ENCODE measurements at regions not wholly inside any gene's neighbourhood (a gene's known extent, or its start where the extent isn't known, plus 50 kb on each side); places are given as distances from the start of the nearest gene placed in this dataset.

DNA sequence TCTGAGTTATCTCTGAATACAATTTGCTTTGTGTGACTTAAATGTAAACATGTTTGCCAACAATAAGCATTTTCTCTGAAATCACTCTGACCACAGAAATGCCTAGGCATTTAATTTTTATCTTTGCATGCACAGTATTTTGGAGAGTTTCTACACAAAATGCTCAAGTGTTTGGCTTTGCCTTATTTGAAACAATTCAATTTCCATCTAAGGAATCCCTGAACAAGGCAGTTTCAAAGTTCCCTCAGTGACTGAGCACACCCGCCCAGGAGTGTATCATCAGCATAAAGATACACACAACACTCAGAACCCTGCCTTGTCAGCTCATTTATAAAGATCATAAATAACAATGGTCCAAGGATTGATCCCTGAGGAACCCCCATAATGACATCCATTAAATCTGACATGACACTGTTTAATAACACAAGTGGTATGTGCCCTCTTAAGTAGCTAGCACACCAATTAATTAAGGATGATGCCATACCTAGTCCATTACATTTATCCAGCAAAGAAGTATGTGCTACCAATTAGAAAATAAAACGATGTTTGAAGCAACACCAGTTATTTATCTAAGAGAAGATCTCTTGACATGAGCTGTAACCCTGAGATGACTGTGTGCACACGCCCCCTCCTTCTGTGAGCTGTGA, 585.8 kb downstream of the ADGRL2 start:
- H4K20me1 ChIP-seq (ENCODE audit: control insufficient read depth, insufficient read depth) = no peaks in the 10 kb centered on the region
- TF ChIP-seq MTA2 (IDR thresholded peaks at IDR 0.05; ENCODE audit: low read depth) (no peak), SPI1 (IDR thresholded peaks at IDR 0.05; ENCODE audit: borderline replicate concordance, insufficient read depth, low read depth, low read length) (no peak), MYC (IDR thresholded peaks at IDR 0.05; ENCODE audit: insufficient read depth, insufficient read length, insufficient replicate concordance, low read length, severe bottlenecking) (no peak), HCFC1 (IDR thresholded peaks at IDR 0.05; ENCODE audit: low read length) (no peak), STAT1 (conservative IDR thresholded peaks at IDR 0.05) (no peak), SMAD5 (IDR thresholded peaks at IDR 0.05; ENCODE audit: low read depth) (no peak), SREBF1 (IDR thresholded peaks at IDR 0.05; ENCODE audit: low read length) (no peak), ZNF24 (IDR thresholded peaks at IDR 0.05) (no peak), TCF7 (IDR thresholded peaks at IDR 0.05; ENCODE audit: borderline replicate concordance) (no peak), BHLHE40 (IDR thresholded peaks at IDR 0.05; ENCODE audit: borderline replicate concordance in 1 of 2, low read depth in 2 of 2, low read length in 1 of 2) (no peak), MYB (IDR thresholded peaks at IDR 0.05; ENCODE audit: borderline replicate concordance, low read depth, low read length) (no peak), LARP7 (IDR thresholded peaks at IDR 0.05) (no peak), PAX8 (IDR thresholded peaks at IDR 0.05) (no peak)
- TF ChIP-seq, protein P1, sequence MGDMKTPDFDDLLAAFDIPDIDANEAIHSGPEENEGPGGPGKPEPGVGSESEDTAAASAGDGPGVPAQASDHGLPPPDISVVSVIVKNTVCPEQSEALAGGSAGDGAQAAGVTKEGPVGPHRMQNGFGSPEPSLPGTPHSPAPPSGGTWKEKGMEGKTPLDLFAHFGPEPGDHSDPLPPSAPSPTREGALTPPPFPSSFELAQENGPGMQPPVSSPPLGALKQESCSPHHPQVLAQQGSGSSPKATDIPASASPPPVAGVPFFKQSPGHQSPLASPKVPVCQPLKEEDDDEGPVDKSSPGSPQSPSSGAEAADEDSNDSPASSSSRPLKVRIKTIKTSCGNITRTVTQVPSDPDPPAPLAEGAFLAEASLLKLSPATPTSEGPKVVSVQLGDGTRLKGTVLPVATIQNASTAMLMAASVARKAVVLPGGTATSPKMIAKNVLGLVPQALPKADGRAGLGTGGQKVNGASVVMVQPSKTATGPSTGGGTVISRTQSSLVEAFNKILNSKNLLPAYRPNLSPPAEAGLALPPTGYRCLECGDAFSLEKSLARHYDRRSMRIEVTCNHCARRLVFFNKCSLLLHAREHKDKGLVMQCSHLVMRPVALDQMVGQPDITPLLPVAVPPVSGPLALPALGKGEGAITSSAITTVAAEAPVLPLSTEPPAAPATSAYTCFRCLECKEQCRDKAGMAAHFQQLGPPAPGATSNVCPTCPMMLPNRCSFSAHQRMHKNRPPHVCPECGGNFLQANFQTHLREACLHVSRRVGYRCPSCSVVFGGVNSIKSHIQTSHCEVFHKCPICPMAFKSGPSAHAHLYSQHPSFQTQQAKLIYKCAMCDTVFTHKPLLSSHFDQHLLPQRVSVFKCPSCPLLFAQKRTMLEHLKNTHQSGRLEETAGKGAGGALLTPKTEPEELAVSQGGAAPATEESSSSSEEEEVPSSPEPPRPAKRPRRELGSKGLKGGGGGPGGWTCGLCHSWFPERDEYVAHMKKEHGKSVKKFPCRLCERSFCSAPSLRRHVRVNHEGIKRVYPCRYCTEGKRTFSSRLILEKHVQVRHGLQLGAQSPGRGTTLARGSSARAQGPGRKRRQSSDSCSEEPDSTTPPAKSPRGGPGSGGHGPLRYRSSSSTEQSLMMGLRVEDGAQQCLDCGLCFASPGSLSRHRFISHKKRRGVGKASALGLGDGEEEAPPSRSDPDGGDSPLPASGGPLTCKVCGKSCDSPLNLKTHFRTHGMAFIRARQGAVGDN (IDR thresholded peaks at IDR 0.05) = no peak
- TF ChIP-seq, protein P2, sequence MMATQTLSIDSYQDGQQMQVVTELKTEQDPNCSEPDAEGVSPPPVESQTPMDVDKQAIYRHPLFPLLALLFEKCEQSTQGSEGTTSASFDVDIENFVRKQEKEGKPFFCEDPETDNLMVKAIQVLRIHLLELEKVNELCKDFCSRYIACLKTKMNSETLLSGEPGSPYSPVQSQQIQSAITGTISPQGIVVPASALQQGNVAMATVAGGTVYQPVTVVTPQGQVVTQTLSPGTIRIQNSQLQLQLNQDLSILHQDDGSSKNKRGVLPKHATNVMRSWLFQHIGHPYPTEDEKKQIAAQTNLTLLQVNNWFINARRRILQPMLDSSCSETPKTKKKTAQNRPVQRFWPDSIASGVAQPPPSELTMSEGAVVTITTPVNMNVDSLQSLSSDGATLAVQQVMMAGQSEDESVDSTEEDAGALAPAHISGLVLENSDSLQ (IDR thresholded peaks at IDR 0.05) = no peak
- TF ChIP-seq, protein P3, sequence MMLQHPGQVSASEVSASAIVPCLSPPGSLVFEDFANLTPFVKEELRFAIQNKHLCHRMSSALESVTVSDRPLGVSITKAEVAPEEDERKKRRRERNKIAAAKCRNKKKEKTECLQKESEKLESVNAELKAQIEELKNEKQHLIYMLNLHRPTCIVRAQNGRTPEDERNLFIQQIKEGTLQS (IDR thresholded peaks at IDR 0.05; ENCODE audit: borderline replicate concordance, extremely low read depth, low read depth, low read length) = no peak
- TF ChIP-seq, protein P4, sequence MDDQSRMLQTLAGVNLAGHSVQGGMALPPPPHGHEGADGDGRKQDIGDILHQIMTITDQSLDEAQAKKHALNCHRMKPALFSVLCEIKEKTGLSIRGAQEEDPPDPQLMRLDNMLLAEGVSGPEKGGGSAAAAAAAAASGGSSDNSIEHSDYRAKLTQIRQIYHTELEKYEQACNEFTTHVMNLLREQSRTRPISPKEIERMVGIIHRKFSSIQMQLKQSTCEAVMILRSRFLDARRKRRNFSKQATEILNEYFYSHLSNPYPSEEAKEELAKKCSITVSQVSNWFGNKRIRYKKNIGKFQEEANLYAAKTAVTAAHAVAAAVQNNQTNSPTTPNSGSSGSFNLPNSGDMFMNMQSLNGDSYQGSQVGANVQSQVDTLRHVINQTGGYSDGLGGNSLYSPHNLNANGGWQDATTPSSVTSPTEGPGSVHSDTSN (IDR thresholded peaks at IDR 0.05; ENCODE audit: insufficient replicate concordance, low read depth, low read length) = no peak

More for the DNA sequence above, 585.8 kb downstream of the ADGRL2 start:
- FAIRE-seq = no peak
- 2% methylated on average over 3 of the region's 3 CpGs for WGBS (ENCODE audit: insufficient coverage, insufficient replicate concordance, low lambda C conversion rate, missing lambda C conversion rate)
- H3K4me1 ChIP-seq (ENCODE audit: control insufficient read depth, insufficient read depth, low read length) = no peaks in the 10 kb centered on the region
- no peaks in the 10 kb centered on the region for H3K9me3 ChIP-seq (replicated peaks; ENCODE audit: control insufficient read depth, insufficient read depth, low read length)
- intact Hi-C loops (cut with micrococcal nuclease; ENCODE audit: unreplicated experiment) = no loop called here
- no peak overlapping the region for H3K27ac ChIP-seq (ENCODE audit: control insufficient read depth, insufficient read depth)
- H2AFZ ChIP-seq (ENCODE audit: control insufficient read depth, low read depth, low read length) = no peak overlapping the region
- RAD21 ChIA-PET (ENCODE audit: unreplicated experiment) = no interaction called here
- H3K27me3 ChIP-seq (replicated peaks in 1 of 2; ENCODE audit: control insufficient read depth in 2 of 2, insufficient read depth in 2 of 2, low read length in 1 of 2) = no peaks in the 10 kb centered on the region
- no peak overlapping the region for H3K4me3 ChIP-seq
- POLR2A ChIA-PET = interaction anchor here (0.7 kb wide), 1 partner anchor 14 kb away, joined by 4 read pairs; no protein-coding TSS in a partner anchor
- H3K79me2 ChIP-seq (ENCODE audit: control insufficient read depth, insufficient read depth, low read length) = no peaks in the 10 kb centered on the region
- SMC1A ChIA-PET (ENCODE audit: uncharacterized antibody, unreplicated experiment) = interaction anchor here (0.8 to 2.9 kb wide), 9 partner anchors 8 to 222 kb away, joined by 3 to 13 read pairs (median 4); no protein-coding TSS in a partner anchor
- H3K9ac ChIP-seq (ENCODE audit: control insufficient read depth, insufficient read depth, low read length) = no peak overlapping the region
- H3K36me3 ChIP-seq (ENCODE audit: control insufficient read depth in 2 of 2, insufficient read depth in 2 of 2, low read length in 1 of 2) = no peaks in the 10 kb centered on the region
- DNase-seq (ENCODE audit: low read depth, low spot score) = no peak
- ATAC-seq = no peak
- no peak overlapping the region for H3K4me2 ChIP-seq (ENCODE audit: control insufficient read depth, insufficient read depth)
- BruUV-seq (replicated peaks) = no TSS peak
- CTCF ChIA-PET = interaction anchor here (0.5 to 2.6 kb wide), 5 partner anchors 9 to 233 kb away, joined by 3 to 13 read pairs (median 3); no protein-coding TSS in a partner anchor
- in situ Hi-C loops (cut with MboI) = no loop called here
